HEK293 (cell line): ENCODE measurements at regions not wholly inside any gene's neighbourhood (a gene's known extent, or its start where the extent isn't known, plus 50 kb on each side); places are given as distances from the start of the nearest gene placed in this dataset.

Experiments
- ZFP37 ChIP-seq: fragments of 450-650 bp; formaldehyde crosslinking; IDR thresholded peaks from 2 replicates; pipeline ENCODE4 v1.5.1; 2016; ENCODE audit warnings: missing biosample characterization, missing genetic modification characterization
- ZNF10 ChIP-seq: fragments of 450-650 bp; formaldehyde crosslinking; IDR thresholded peaks from 2 replicates; pipeline ENCODE4 v1.5.1; 2017; ENCODE audit warnings: missing biosample characterization, missing genetic modification characterization
- ZNF16 ChIP-seq: fragments of 450-650 bp; formaldehyde crosslinking; IDR thresholded peaks from 2 replicates; pipeline ENCODE4 v1.5.1; 2016; ENCODE audit warnings: low read depth, missing biosample characterization, missing genetic modification characterization
- ZNF174 ChIP-seq: fragments of 450-650 bp; formaldehyde crosslinking; IDR thresholded peaks from 2 replicates; pipeline ENCODE4 v1.5.0; 2017; ENCODE audit warnings: missing biosample characterization, mild to moderate bottlenecking, missing genetic modification characterization
- ZNF23 ChIP-seq: fragments of 450-650 bp; formaldehyde crosslinking; IDR thresholded peaks from 2 replicates; pipeline ENCODE4 v1.5.1; 2016; ENCODE audit warnings: missing biosample characterization, missing genetic modification characterization, borderline replicate concordance
- TF ChIP-seq, protein P1 (sequence below): fragments of 450-650 bp; formaldehyde crosslinking; IDR thresholded peaks from 2 replicates; pipeline ENCODE4 v1.5.1; 2017; ENCODE audit warnings: missing biosample characterization, missing genetic modification characterization

DNA sequence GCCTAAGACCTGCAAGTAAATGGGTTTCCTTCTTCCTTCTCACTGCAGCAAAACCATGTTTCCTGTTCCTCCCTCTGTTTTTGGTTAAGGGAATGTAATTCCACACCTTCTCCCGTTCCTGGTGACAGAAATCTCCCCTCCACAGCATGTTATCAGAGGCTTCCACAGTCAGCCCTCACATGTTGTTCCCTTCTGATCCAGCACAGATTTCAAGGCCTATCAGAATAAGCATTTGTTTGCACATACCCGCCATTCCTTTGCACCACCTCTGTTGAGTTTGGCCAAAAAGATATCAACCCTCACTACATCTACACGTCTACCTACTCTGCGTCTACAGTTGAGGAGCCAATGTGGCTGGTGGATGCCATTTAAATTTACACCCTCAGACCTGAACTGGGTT is 113.9 kb upstream of the GRM7 start:
- no peak for TF ChIP-seq ZNF23 (tag by site-specific recombination)
- TF ChIP-seq ZNF10 (tag by site-specific recombination), result no peak
- no peak for TF ChIP-seq ZNF16
- TF ChIP-seq, protein P1, sequence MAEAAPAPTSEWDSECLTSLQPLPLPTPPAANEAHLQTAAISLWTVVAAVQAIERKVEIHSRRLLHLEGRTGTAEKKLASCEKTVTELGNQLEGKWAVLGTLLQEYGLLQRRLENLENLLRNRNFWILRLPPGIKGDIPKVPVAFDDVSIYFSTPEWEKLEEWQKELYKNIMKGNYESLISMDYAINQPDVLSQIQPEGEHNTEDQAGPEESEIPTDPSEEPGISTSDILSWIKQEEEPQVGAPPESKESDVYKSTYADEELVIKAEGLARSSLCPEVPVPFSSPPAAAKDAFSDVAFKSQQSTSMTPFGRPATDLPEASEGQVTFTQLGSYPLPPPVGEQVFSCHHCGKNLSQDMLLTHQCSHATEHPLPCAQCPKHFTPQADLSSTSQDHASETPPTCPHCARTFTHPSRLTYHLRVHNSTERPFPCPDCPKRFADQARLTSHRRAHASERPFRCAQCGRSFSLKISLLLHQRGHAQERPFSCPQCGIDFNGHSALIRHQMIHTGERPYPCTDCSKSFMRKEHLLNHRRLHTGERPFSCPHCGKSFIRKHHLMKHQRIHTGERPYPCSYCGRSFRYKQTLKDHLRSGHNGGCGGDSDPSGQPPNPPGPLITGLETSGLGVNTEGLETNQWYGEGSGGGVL (tag by site-specific recombination), result no peak
- TF ChIP-seq ZNF174 (tag by site-specific recombination), result no peak
- TF ChIP-seq ZFP37, result no peak
